ENCODE measurements at regions not wholly inside any gene's neighbourhood (a gene's known extent, or its start where the extent isn't known, plus 50 kb on each side); places are given as distances from the start of the nearest gene placed in this dataset.
A peak's percentile ranks its signal among the peaks of the same experiment; 100 is the strongest.

GRCh38 chr15:39165020-39165706 lies 415.7 kb upstream of the THBS1 start:
- no peak for TF ChIP-seq CTCF (IDR thresholded peaks at IDR 0.05; ENCODE audit: low read depth, low read length)
- no peak overlapping the region for H3K4me3 ChIP-seq (replicated peaks in 1 of 2; ENCODE audit: low read depth in 2 of 2, low read length in 2 of 2)
- peak; percentile 42 to 57 for DNase-seq (ENCODE audit: low read depth in 2 of 2)

- H3K4me3 ChIP-seq (replicated peaks in 1 of 2; ENCODE audit: low read depth in 2 of 2, low read length in 2 of 2), result no peak overlapping the region
- peak in 1 of 2 donors; percentile 58 for DNase-seq (ENCODE audit: low read depth in 2 of 2)
- no peak for TF ChIP-seq CTCF (IDR thresholded peaks at IDR 0.05; ENCODE audit: low read depth, low read length)
These were observed 413.5 kb upstream of the THBS1 start for GRCh38 chr15:39167164-39168058.

GRCh38 chr15:39171944-39172368 lies 408.9 kb upstream of the THBS1 start:
- no peak overlapping the region for H3K4me3 ChIP-seq (replicated peaks in 1 of 2; ENCODE audit: low read depth in 2 of 2, low read length in 2 of 2)
- peak; percentile 98 to 99 for DNase-seq (ENCODE audit: low read depth in 2 of 2)
- peak; percentile 48 for TF ChIP-seq CTCF (IDR thresholded peaks at IDR 0.05; ENCODE audit: low read depth, low read length)

GRCh38 chr15:39172380-39173281 lies 408.2 kb upstream of the THBS1 start:
- peak; percentile 76 to 77 for DNase-seq (ENCODE audit: low read depth in 2 of 2)
- peak overlapping the region in 1 of 2 donors; percentile 11 for H3K4me3 ChIP-seq (replicated peaks in 1 of 2; ENCODE audit: low read depth in 2 of 2, low read length in 2 of 2)
- no peak for TF ChIP-seq CTCF (IDR thresholded peaks at IDR 0.05; ENCODE audit: low read depth, low read length)

- no peak for TF ChIP-seq CTCF (IDR thresholded peaks at IDR 0.05; ENCODE audit: low read depth, low read length)
- no peak for DNase-seq (ENCODE audit: low read depth in 2 of 2)
- H3K4me3 ChIP-seq (replicated peaks in 1 of 2; ENCODE audit: low read depth in 2 of 2, low read length in 2 of 2), result no peak overlapping the region
These were observed 407.5 kb upstream of the THBS1 start for GRCh38 chr15:39173426-39173825.

GRCh38 chr15:39174332-39174731 lies 406.5 kb upstream of the THBS1 start:
- TF ChIP-seq CTCF (IDR thresholded peaks at IDR 0.05; ENCODE audit: low read depth, low read length), result no peak
- no peak for DNase-seq (ENCODE audit: low read depth in 2 of 2)
- no peak overlapping the region for H3K4me3 ChIP-seq (replicated peaks in 1 of 2; ENCODE audit: low read depth in 2 of 2, low read length in 2 of 2)

Measured in cardiac fibroblast (primary cell).